Colonic mucosa (tissue), 4 donors: ENCODE measurements at regions not wholly inside any gene's neighbourhood (a gene's known extent, or its start where the extent isn't known, plus 50 kb on each side); places are given as distances from the start of the nearest gene placed in this dataset.

Source experiments
- DNase-seq: peaks from one replicate; pipeline ENCODE4 v3.0.0-alpha.2; 2020
- H3K27ac ChIP-seq: fragments of 200-600 bp; one replicate; pipeline ENCODE4 v1.8.0; 2021
- H3K27me3 ChIP-seq: fragments of 200-600 bp; one replicate; pipeline ENCODE4 v1.8.0; 2021
- H3K36me3 ChIP-seq: fragments of 200-600 bp; one replicate; pipeline ENCODE4 v1.8.0; 2021
- H3K4me1 ChIP-seq: fragments of 200-600 bp; one replicate; pipeline ENCODE4 v1.8.0; 2021; ENCODE audit warnings: mild to moderate bottlenecking
- H3K4me3 ChIP-seq: fragments of 200-600 bp; one replicate; pipeline ENCODE4 v1.8.0; 2021
- H3K9ac ChIP-seq, 2 donors: one replicate each; pipeline ENCODE4 v1.7.0; 2013; ENCODE audit warnings: control low read depth in 2 of 2, low read depth in 2 of 2, low read length in 2 of 2
- H3K9me3 ChIP-seq: fragments of 200-600 bp; one replicate; pipeline ENCODE4 v1.8.0; 2021
- intact Hi-C: fragments of 100-400 bp; cut with DNase I; formaldehyde crosslinking; loops from one replicate; pipeline ENCODE4 v1.14.1; 2022
- TF ChIP-seq, protein P1 (sequence below): fragments of 200-600 bp; IDR thresholded peaks from one replicate; pipeline ENCODE4 v1.8.0; 2022; ENCODE audit warnings: antibody characterized with exemption, mild to moderate bottlenecking
- donor health status: healthy.
- donor health status: DM: no; HTN: no; CAD: no.
- donor health status: DM: no; HTN: no; CAD: no.

- Histone ChIP-seq H3K36me3 (no peaks in the 10 kb centered on the region), H3K4me1 (no peaks in the 10 kb centered on the region), H3K9ac (no peak overlapping the region), H3K9me3 (no peaks in the 10 kb centered on the region), H3K27me3 (no peaks in the 10 kb centered on the region), H3K27ac (no peak overlapping the region), H3K4me3 (no peak overlapping the region)
- DNase-seq = no peak
- intact Hi-C loops = no loop called here
- TF ChIP-seq, protein P1, sequence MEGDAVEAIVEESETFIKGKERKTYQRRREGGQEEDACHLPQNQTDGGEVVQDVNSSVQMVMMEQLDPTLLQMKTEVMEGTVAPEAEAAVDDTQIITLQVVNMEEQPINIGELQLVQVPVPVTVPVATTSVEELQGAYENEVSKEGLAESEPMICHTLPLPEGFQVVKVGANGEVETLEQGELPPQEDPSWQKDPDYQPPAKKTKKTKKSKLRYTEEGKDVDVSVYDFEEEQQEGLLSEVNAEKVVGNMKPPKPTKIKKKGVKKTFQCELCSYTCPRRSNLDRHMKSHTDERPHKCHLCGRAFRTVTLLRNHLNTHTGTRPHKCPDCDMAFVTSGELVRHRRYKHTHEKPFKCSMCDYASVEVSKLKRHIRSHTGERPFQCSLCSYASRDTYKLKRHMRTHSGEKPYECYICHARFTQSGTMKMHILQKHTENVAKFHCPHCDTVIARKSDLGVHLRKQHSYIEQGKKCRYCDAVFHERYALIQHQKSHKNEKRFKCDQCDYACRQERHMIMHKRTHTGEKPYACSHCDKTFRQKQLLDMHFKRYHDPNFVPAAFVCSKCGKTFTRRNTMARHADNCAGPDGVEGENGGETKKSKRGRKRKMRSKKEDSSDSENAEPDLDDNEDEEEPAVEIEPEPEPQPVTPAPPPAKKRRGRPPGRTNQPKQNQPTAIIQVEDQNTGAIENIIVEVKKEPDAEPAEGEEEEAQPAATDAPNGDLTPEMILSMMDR = no peak
Observed at GRCh38 chr4:52370576-52370975, 288.5 kb downstream of the USP46 start.

DNA sequence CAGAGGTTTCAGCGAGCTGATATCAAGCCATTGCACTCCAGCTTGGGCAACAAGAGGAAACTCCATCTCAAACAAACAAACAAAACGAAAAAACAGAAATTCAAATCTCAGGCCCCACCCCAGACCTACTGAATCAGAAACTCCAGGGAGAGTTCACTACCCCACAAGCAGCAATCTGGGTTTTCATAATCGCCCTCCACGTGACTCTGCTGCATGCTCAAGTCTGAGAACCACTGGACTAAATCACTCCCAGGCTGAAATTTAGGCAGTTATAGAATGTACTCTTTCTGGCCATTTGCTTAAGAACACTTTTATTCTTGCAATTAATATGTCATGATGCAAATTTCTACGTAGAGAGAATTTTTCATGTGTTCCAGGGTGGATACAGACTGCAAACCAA lies 287.3 kb downstream of the USP46 start:
- Histone ChIP-seq H3K9me3 (no peaks in the 10 kb centered on the region), H3K4me1 (no peaks in the 10 kb centered on the region), H3K4me3 (no peak overlapping the region), H3K27me3 (no peaks in the 10 kb centered on the region), H3K36me3 (no peaks in the 10 kb centered on the region), H3K9ac (no peak overlapping the region), H3K27ac (no peak overlapping the region)
- intact Hi-C loops = no loop called here
- TF ChIP-seq, protein P1 = no peak
- no peak for DNase-seq

- TF ChIP-seq, protein P1 = no peak
- intact Hi-C loops = no loop called here
Observed at GRCh38 chr4:52372269-52372668, 286.8 kb downstream of the USP46 start.

GRCh38 chr4:52372747-52373146 lies 286.4 kb downstream of the USP46 start:
- no peak for DNase-seq
- Histone ChIP-seq H3K9ac (no peak overlapping the region), H3K36me3 (no peaks in the 10 kb centered on the region), H3K4me3 (no peak overlapping the region), H3K27ac (no peak overlapping the region), H3K4me1 (no peaks in the 10 kb centered on the region), H3K9me3 (no peaks in the 10 kb centered on the region), H3K27me3 (no peaks in the 10 kb centered on the region)
- intact Hi-C loops = no loop called here
- TF ChIP-seq, protein P1 = no peak

More at GRCh38 chr4:52372269-52372668, 286.8 kb downstream of the USP46 start:
- Histone ChIP-seq H3K36me3 (no peaks in the 10 kb centered on the region), H3K27ac (no peak overlapping the region), H3K4me3 (no peak overlapping the region), H3K9me3 (no peaks in the 10 kb centered on the region), H3K9ac (no peak overlapping the region), H3K27me3 (no peaks in the 10 kb centered on the region), H3K4me1 (no peaks in the 10 kb centered on the region)
- DNase-seq = no peak

GRCh38 chr4:52373650-52374049 lies 285.5 kb downstream of the USP46 start:
- no peak for DNase-seq
- TF ChIP-seq, protein P1 = no peak
- intact Hi-C loops = no loop called here
- no peak overlapping the region for H3K9ac ChIP-seq
- no peaks in the 10 kb centered on the region for H3K27me3 ChIP-seq
- no peaks in the 10 kb centered on the region for H3K4me1 ChIP-seq
- H3K9me3 ChIP-seq = no peaks in the 10 kb centered on the region
- H3K4me3 ChIP-seq = no peak overlapping the region
- no peak overlapping the region for H3K27ac ChIP-seq
- no peaks in the 10 kb centered on the region for H3K36me3 ChIP-seq

DNA sequence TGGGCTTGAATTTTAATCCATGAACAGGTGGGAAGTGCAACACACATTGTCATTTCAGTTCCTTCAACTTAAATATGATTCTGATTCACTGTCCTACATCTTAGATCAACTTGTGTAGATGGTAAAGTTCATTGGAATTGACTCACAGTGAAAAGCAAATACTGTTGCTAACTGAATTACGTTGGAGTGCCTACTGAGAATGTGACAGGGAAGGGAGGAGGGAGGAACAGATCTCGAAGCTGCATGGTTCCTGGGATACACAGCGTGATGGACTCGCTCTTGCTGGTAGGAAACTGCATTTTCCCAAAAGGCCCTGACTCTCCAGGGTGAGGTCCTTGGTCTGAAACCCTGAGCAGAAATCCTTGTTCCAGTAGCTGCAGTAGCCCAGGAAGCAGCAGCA lies 284.2 kb downstream of the USP46 start:
- Histone ChIP-seq H3K4me1 (no peaks in the 10 kb centered on the region), H3K36me3 (no peaks in the 10 kb centered on the region), H3K9me3 (no peaks in the 10 kb centered on the region), H3K27ac (no peak overlapping the region), H3K27me3 (no peaks in the 10 kb centered on the region), H3K4me3 (no peak overlapping the region), H3K9ac (no peak overlapping the region)
- intact Hi-C loops = loop anchor here (5.0 kb wide), 1 partner anchor 1857 kb away; no protein-coding TSS in a partner anchor
- no peak for DNase-seq
- TF ChIP-seq, protein P1 = no peak
